ENCODE measurements at regions not wholly inside any gene's neighbourhood (a gene's known extent, or its start where the extent isn't known, plus 50 kb on each side); places are given as distances from the start of the nearest gene placed in this dataset.

- no peak for DNase-seq
Observed at GRCh38 chr6:150713487-150713886, 113.8 kb downstream of the PLEKHG1 start.

- no peak for DNase-seq
Observed at GRCh38 chr6:150713931-150714330, 114.2 kb downstream of the PLEKHG1 start.

- DNase-seq, result no peak
Observed at GRCh38 chr6:150715133-150715532, 115.4 kb downstream of the PLEKHG1 start.

GRCh38 chr6:150717419-150717818, 117.7 kb downstream of the PLEKHG1 start:
- no peak for DNase-seq

- DNase-seq, result no peak
Observed at GRCh38 chr6:150719099-150719766, 119.5 kb downstream of the PLEKHG1 start.

GRCh38 chr6:150719831-150720230, 120.1 kb downstream of the PLEKHG1 start:
- DNase-seq, result no peak

- no peak for DNase-seq
Observed at GRCh38 chr6:150720774-150721233, 121.1 kb downstream of the PLEKHG1 start.

GRCh38 chr6:150721418-150722266, 122.0 kb downstream of the PLEKHG1 start:
- DNase-seq, result no peak

- DNase-seq, result no peak
Observed at GRCh38 chr6:150722614-150723344, 123.1 kb downstream of the PLEKHG1 start.

- DNase-seq, result no peak
Observed at GRCh38 chr6:150723345-150723658, 123.6 kb downstream of the PLEKHG1 start.

GRCh38 chr6:150723857-150724256, 124.2 kb downstream of the PLEKHG1 start:
- DNase-seq, result no peak

GRCh38 chr6:150725795-150726194, 126.1 kb downstream of the PLEKHG1 start:
- DNase-seq, result no peak

GRCh38 chr6:150729188-150729748, 129.6 kb downstream of the PLEKHG1 start:
- no peak for DNase-seq

GRCh38 chr6:150730801-150731457, 131.2 kb downstream of the PLEKHG1 start:
- no peak for DNase-seq

GRCh38 chr6:150732765-150733539, 132.6 kb upstream of the MTHFD1L start:
- no peak for DNase-seq

- DNase-seq, result no peak
Observed at GRCh38 chr6:150733726-150734125, 131.8 kb upstream of the MTHFD1L start.

GRCh38 chr6:150734235-150734634, 131.3 kb upstream of the MTHFD1L start:
- DNase-seq, result no peak

GRCh38 chr6:150735341-150735851, 130.1 kb upstream of the MTHFD1L start:
- DNase-seq, result no peak

GRCh38 chr6:150738092-150738629, 127.3 kb upstream of the MTHFD1L start:
- DNase-seq, result no peak

GRCh38 chr6:150739711-150740349, 125.7 kb upstream of the MTHFD1L start:
- no peak for DNase-seq

- DNase-seq, result no peak
Observed at GRCh38 chr6:150740453-150740852, 125.0 kb upstream of the MTHFD1L start.

Data from activated CD4-positive, CD25-positive, alpha-beta regulatory T cell treated with anti-CD3 and anti-CD28 coated beads, Interleukin-2, amount 50 U/mL, for 72 hours (primary cell).